ENCODE measurements at regions not wholly inside any gene's neighbourhood (a gene's known extent, or its start where the extent isn't known, plus 50 kb on each side); places are given as distances from the start of the nearest gene placed in this dataset.

DNA sequence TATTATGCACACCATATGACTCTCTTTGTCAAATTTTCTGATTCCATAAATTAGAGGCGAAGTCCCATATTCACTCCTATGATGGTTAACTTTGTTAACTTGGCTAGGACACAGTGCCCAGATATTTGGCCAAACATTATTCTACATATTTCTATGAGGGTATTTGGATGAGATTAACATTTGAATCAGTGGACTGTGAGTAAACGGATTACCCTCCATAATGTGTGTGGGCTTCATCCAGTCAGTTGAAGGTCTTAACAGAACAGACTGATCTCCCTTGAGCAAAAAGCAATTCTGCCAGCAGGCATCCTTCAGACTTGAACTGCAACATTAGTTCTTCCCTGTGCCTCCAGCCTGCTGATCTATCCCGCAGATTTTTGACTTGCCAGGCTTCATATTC is 69.9 kb downstream of the FZD4 start:
- TF ChIP-seq, protein P1, sequence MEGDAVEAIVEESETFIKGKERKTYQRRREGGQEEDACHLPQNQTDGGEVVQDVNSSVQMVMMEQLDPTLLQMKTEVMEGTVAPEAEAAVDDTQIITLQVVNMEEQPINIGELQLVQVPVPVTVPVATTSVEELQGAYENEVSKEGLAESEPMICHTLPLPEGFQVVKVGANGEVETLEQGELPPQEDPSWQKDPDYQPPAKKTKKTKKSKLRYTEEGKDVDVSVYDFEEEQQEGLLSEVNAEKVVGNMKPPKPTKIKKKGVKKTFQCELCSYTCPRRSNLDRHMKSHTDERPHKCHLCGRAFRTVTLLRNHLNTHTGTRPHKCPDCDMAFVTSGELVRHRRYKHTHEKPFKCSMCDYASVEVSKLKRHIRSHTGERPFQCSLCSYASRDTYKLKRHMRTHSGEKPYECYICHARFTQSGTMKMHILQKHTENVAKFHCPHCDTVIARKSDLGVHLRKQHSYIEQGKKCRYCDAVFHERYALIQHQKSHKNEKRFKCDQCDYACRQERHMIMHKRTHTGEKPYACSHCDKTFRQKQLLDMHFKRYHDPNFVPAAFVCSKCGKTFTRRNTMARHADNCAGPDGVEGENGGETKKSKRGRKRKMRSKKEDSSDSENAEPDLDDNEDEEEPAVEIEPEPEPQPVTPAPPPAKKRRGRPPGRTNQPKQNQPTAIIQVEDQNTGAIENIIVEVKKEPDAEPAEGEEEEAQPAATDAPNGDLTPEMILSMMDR (IDR thresholded peaks at IDR 0.05), result no peak
- no peak for TF ChIP-seq POLR2A (IDR thresholded peaks at IDR 0.05)
